Stimulated activated effector memory CD8-positive, alpha-beta T cell treated with anti-CD3 and anti-CD28 coated beads, Interleukin-12 subunit alpha, Interleukin-12 subunit beta, amount 100 ng/mL, for 72 hours (primary cell): ENCODE measurements at regions not wholly inside any gene's neighbourhood (a gene's known extent, or its start where the extent isn't known, plus 50 kb on each side); places are given as distances from the start of the nearest gene placed in this dataset.

Experiments
- ATAC-seq: fragments of 150-1000 bp; cut with Tn5 transposase; 2 replicates; pipeline ENCODE4 v1.10.0; 2021
- DNase-seq, 2 donors: peaks; one replicate each; pipeline ENCODE4 v3.0.0; 2021 to 2022; ENCODE audit warnings: low spot score in 2 of 2
- H3K27ac Mint-ChIP-seq: one replicate; pipeline ENCODE4 v1.8.0; 2022; ENCODE audit warnings: mild to moderate bottlenecking, mixed read lengths
- H3K36me3 Mint-ChIP-seq: one replicate; pipeline ENCODE4 v1.8.0; 2022; ENCODE audit warnings: mild to moderate bottlenecking, mixed read lengths
- H3K4me1 Mint-ChIP-seq: one replicate; pipeline ENCODE4 v1.8.0; 2022; ENCODE audit warnings: mixed read lengths
- H3K4me3 Mint-ChIP-seq: one replicate; pipeline ENCODE4 v1.8.0; 2022; ENCODE audit warnings: mild to moderate bottlenecking, mixed read lengths
- H3K9me3 Mint-ChIP-seq: one replicate; pipeline ENCODE4 v1.8.0; 2022; ENCODE audit warnings: mixed read lengths

DNA sequence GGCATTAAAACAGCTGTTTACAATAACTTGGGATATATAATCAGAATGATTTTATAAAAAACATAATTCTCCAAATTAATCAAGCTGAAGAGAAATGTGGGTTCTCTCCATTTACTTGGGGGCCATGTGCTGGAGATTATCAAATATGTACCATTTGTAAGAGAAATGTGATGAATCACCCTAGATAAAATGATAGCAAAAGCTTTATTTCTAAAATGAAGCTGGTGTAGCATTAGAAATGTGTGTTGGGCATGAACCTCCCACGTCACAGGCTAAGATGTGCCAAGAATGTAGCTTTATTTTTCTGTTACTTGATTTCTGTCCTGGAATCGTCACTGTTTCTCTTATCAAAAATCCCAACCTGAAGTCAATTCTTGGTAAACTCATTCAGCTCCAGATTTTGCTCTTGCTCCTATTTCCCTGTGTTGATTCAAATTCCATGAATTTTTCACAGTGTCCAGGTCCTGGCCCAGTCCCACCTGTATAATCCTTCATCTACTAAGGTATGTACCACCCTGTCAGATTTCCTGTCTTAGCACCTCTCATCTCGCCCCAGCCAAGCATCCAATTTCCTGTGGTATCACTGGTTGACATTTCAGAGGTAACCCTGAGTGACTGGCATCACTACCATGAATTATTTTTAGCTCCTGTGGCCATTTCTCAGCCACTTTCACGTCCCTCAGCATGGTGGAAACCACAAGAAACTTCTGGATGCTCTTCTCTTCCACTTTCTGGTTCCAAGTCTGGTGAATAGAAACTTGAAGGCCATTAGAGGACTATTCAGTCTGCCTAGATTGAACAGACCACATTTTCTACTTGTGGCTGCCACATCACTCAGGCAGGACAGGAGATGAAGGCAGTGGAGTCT, 103.6 kb upstream of the FLRT2 start:
- ATAC-seq (no peak), DNase-seq (no peak)
- H3K9me3 Mint-ChIP-seq = peaks cover 7% of the 10 kb centered on the region
- H3K4me1 Mint-ChIP-seq = no peaks in the 10 kb centered on the region
- no peak overlapping the region for H3K4me3 Mint-ChIP-seq
- no peaks in the 10 kb centered on the region for H3K36me3 Mint-ChIP-seq
- H3K27ac Mint-ChIP-seq = no peak overlapping the region

DNA sequence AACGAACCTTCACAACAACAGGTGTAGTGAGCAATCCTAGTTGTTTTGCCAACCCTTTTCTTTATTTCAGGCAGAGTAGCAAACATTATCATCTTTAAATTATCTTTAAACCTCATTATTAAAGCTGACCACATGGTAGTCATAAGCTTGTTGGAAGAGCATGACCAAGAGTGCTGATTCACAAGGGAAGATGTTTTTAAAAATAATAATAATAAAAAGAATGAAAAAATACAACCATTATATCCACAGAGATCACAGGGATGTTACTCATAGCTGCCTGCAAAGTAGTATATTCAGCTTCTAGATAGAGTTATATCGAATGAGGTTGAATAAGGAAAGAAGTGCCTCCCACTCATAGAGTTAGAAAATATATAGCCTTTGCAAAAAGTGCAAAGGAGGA, 101.0 kb upstream of the FLRT2 start:
- no peaks in the 10 kb centered on the region for H3K36me3 Mint-ChIP-seq
- H3K4me3 Mint-ChIP-seq = no peak overlapping the region
- ATAC-seq = no peak
- H3K4me1 Mint-ChIP-seq = no peaks in the 10 kb centered on the region
- peaks cover 6% of the 10 kb centered on the region for H3K9me3 Mint-ChIP-seq
- no peak overlapping the region for H3K27ac Mint-ChIP-seq
- no peak for DNase-seq

DNA sequence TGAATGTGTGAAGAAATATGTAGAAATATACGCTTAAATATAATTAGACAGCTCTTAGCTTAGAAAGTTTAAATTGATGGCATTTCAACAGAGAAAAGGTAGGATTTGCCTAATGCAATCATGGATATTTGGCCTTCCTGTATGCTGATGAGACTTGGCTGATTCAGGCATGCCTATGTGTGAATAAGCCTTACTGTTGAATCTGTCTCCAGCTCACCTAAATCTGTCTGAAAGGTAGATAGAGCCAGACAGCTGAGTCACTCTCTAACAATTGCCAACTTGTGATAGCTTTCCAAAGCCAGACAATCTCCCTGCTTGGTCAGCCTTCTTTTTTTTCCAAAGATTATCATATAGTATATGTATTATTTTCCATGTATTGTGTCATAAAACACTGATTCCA, 92.8 kb upstream of the FLRT2 start:
- H3K36me3 Mint-ChIP-seq = no peaks in the 10 kb centered on the region
- DNase-seq (no peak), ATAC-seq (no peak)
- H3K9me3 Mint-ChIP-seq = peaks cover 6% of the 10 kb centered on the region
- H3K27ac Mint-ChIP-seq = no peak overlapping the region
- no peaks in the 10 kb centered on the region for H3K4me1 Mint-ChIP-seq
- H3K4me3 Mint-ChIP-seq = no peak overlapping the region

DNA sequence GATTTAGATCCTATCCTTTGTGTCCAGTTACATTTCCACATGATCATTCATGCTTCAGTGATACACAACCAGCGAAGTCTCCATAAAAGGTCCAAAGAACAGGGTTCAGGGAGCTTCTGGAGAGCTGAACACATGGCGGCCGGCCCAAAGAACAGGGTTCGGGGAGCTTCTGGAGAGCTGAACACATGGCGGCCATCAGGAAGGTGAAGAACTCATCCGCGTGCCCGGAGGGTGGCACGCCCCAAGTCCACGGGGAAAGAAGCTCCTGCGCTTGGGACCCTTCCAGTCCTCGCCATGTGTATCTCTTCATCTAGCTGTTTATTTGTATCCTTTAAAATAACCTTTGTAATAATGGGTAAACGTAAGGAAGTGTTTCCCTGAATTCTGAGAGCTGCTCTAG, 91.9 kb upstream of the FLRT2 start:
- no peak overlapping the region for H3K27ac Mint-ChIP-seq
- ATAC-seq (no peak), DNase-seq (no peak)
- peaks cover 3% of the 10 kb centered on the region for H3K9me3 Mint-ChIP-seq
- H3K36me3 Mint-ChIP-seq = no peaks in the 10 kb centered on the region
- H3K4me1 Mint-ChIP-seq = no peaks in the 10 kb centered on the region
- no peak overlapping the region for H3K4me3 Mint-ChIP-seq

DNA sequence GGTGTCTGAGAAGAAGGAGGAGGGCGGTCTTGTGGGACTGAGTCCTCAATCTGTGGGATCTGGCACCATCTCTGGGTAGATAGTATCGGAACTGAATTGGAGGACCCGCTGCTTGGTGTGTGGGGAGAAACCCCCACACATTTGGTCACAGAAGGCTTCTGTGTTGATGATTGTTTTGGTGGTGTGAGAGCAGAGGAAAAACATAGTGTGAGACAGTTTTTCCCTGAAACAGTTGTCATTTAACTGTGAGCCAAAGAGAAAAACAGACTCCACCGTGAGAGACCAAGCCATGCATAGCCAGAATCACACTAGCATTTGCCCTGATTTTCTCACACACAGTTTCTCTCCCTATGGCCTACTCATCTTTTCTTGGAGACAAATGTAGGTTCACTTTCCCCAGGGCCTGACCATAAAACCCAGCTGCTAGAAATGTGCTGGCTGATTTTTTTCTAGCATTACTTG, 91.4 kb upstream of the FLRT2 start:
- no peak overlapping the region for H3K27ac Mint-ChIP-seq
- H3K4me1 Mint-ChIP-seq = no peaks in the 10 kb centered on the region
- no peak overlapping the region for H3K4me3 Mint-ChIP-seq
- no peak for ATAC-seq
- no peak for DNase-seq
- H3K9me3 Mint-ChIP-seq = peaks cover 3% of the 10 kb centered on the region
- H3K36me3 Mint-ChIP-seq = no peaks in the 10 kb centered on the region

DNA sequence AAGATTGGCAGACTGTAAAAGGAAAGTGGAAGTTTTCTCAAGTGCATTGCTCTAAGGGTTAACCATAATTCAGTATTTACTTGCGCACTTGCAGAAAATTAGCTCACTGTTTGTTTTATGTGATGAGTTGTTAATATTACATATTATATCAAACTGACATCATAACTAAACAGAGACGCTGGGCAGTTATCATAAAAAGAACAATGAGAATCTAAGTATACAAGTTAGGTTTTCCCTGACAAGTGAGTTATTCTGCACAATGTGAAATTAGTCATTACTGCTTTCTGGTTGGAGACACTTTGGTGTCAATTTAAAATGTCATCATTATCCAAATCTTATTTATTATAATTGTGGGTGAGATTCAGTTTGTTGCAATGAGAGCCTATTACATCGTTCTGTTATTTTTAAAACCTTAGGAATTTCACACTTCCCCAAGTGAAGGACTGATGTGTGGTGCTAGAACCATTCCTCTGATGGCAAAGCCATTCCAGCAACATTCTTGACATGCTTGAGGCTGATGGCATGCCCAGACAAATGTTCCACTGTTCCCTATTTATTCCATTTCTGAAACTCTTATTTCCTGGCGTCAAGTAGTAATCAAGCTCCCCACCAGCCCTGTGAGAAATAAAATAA, 90.1 kb upstream of the FLRT2 start:
- peaks cover 3% of the 10 kb centered on the region for H3K9me3 Mint-ChIP-seq
- no peaks in the 10 kb centered on the region for H3K36me3 Mint-ChIP-seq
- DNase-seq (no peak), ATAC-seq (no peak)
- H3K4me1 Mint-ChIP-seq = no peaks in the 10 kb centered on the region
- H3K27ac Mint-ChIP-seq = no peak overlapping the region
- H3K4me3 Mint-ChIP-seq = no peak overlapping the region

DNA sequence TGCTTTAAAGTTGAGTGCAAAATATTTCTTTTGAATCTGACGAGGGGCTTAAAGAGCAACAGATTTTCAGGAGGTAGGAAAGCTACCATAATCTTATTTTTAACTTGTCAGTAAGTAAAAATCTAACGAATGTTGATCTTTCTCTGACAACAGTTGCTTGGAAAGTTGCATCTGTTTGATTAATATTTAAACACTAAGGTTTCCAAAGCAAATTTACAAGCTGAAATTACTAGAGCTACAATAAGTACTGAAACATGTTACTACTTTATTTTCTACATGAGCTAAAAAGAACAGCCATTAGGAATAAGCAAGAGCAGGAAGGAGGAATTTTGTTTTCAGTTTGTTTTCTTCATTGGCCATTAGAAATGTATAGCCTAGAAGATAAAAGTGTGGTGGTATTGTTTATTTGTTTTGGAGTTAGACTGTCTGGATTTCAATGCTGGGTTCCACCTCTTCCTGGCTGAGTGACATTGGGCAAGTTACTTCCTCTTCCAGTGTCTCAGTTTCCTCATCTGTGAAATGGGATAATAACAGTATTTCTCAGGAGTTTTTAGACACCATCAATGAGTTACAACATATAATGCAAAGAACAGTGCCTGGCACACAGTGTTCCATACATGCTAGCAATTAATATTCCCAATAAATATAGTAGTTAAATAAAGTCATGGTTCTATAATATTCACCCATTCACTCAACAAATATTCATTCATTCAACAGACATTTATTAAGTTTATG, 87.9 kb upstream of the FLRT2 start:
- no peak for ATAC-seq
- Mint-ChIP-seq H3K27ac (no peak overlapping the region), H3K36me3 (no peaks in the 10 kb centered on the region), H3K9me3 (peaks cover 3% of the 10 kb centered on the region), H3K4me1 (no peaks in the 10 kb centered on the region), H3K4me3 (no peak overlapping the region)
- no peak for DNase-seq

DNA sequence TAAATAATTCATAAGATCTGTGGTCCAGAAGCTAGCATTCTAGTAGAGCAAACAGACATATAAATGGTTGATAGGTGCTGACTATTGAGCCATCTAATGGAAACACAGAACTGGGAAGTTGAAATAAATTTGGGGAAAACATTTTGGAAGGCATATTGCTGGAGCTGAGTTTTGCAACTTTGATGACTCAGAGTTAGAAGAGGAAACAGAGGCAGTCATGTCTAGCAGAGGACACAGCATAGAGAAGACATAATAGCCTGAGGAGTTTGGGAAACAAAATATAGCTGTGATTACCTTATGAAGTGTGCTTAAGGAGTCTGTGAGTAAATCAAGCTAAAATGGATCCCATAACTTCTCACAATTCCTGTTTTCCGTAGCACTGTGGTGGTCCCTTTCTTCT, 86.9 kb upstream of the FLRT2 start:
- H3K27ac Mint-ChIP-seq = no peak overlapping the region
- ATAC-seq = no peak

DNA sequence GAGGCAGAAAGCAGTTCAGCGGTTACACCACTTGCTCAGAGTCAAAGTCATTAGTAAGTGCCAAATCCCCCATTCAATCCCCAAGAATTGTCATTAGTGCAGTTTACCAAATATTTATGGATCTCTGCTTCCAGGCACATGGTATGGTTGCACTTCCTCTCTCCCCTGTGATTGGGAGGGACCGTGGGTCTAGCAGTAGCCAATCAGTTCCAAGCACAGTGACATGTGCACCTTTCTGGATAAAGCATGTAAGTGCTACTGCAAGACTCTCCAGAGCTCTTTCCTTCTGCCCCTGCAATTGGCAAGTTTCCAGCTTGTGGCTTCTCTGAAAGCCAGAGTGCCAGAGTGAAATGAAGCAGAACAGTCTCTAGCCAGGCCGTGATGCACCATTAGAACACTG, 85.3 kb upstream of the FLRT2 start:
- Mint-ChIP-seq H3K27ac (no peak overlapping the region), H3K36me3 (no peaks in the 10 kb centered on the region), H3K4me3 (no peak overlapping the region), H3K4me1 (no peaks in the 10 kb centered on the region), H3K9me3 (peaks cover 3% of the 10 kb centered on the region)
- DNase-seq (no peak), ATAC-seq (no peak)

More for the DNA sequence above, 86.9 kb upstream of the FLRT2 start:
- no peaks in the 10 kb centered on the region for H3K36me3 Mint-ChIP-seq
- DNase-seq = no peak
- H3K4me1 Mint-ChIP-seq = no peaks in the 10 kb centered on the region
- peaks cover 3% of the 10 kb centered on the region for H3K9me3 Mint-ChIP-seq
- no peak overlapping the region for H3K4me3 Mint-ChIP-seq

DNA sequence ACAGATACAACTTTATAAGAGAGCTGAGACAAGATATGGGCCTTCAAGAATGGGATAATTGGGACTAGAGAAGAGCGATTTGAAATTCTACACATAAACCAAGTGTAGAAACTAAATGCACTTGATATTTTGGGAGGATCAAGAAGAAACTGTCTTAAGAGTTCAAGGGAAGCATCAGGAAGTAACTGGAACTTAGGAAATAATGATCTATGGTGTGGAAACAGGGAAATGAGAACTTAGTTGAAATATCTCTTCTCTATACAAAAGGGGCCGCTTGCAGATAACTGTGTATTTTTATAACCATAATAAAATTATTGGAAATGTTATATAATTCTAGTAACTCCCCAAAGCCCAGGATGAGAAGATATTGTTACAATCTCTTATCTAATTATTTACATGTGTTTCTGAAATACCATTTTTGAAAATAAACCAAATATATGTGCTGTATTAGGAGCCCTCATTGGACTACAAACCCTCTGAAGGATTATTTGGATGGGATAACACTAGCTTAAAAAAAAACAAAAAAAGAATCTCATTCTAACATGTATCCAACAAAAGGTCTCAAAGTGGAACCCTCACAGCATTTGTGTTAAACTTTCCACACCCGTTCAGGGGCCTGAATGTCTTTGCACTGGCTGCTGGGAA, 84.7 kb upstream of the FLRT2 start:
- Mint-ChIP-seq H3K4me1 (no peaks in the 10 kb centered on the region), H3K4me3 (no peak overlapping the region), H3K9me3 (peaks cover 3% of the 10 kb centered on the region), H3K27ac (no peak overlapping the region), H3K36me3 (no peaks in the 10 kb centered on the region)
- DNase-seq (no peak), ATAC-seq (no peak)

DNA sequence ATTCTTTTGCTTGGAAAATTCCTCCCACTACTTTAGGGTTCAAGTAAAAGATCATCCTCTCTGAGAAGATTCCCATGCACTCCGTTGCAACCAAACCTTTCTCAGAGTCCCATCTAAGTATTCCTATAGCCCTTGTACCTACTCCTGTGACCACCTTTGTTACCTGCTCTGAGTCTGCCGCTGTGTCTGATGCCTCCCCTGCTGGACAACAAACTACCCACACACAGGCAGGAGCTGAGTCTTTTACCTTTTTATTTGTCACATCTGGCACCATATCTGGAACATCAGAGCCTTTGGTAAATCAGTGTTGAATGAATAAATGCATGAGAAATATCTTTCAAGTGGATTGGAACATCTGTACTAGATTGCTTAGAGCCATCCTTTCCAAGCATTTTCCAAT, 82.1 kb upstream of the FLRT2 start:
- Mint-ChIP-seq H3K4me3 (no peak overlapping the region), H3K4me1 (no peaks in the 10 kb centered on the region), H3K9me3 (peaks cover 4% of the 10 kb centered on the region)

DNA sequence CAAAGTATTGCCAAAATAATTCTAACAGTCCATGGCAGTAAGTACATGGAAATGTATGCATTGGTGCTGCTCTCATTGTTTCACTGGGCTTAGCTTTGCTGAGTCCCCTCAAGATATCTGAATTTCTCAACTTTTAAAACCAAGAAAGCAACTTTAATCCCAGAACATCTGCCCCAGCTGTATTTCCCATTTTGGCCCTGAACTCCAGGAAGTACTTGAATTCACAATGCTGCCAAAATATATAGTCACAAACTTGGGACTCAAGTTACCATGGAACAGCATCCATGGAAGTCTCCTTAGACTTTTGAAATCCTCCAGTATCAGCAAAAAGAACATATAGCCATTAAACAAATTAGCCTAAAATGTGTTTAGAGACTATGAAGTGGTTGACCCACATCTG, 78.5 kb upstream of the FLRT2 start:
- no peaks in the 10 kb centered on the region for H3K4me1 Mint-ChIP-seq
- H3K9me3 Mint-ChIP-seq = peaks cover 7% of the 10 kb centered on the region
- H3K4me3 Mint-ChIP-seq = no peak overlapping the region
- no peaks in the 10 kb centered on the region for H3K36me3 Mint-ChIP-seq
- DNase-seq (no peak), ATAC-seq (no peak)
- H3K27ac Mint-ChIP-seq = no peak overlapping the region

More for the DNA sequence above, 82.1 kb upstream of the FLRT2 start:
- DNase-seq (no peak), ATAC-seq (no peak)
- no peaks in the 10 kb centered on the region for H3K36me3 Mint-ChIP-seq
- H3K27ac Mint-ChIP-seq = no peak overlapping the region

DNA sequence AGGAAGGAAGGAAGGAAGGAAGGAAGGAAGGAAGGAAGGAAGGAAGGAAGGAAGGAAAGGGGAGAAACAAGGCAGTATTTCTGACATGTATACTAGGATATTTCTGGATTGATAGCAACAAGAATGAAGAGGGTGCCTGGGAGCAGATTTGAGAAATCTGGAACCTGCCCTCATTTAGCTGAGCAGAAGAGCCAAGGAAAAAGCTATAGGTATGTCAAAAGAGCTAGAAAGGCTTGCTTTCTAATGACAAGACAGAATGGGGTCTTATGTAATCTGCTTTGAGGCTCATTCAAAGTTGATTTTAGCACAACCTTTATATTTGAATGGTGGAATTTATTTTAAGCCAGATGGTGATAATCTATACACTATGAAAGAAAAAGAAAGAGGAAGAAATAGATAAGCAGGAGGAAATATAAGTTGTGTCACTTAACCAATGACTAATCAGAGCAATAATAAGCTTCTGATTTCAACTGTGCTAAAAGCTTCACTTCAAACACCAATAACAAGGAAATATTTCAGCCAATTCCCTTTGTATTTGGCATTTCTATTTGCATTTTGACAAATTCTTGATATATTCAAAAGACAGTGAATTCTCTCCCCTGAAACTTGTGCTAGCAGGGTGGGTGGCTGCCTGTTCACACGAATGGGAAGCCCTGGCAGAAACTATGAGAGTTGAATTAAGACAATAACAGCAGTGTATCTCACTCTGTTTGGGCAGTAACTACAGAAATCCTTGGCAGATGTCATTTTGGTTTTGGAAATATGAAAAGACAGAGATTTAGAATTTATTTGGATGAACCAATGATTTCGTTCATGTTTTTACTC, 76.3 kb upstream of the FLRT2 start:
- H3K36me3 Mint-ChIP-seq = no peaks in the 10 kb centered on the region
- ATAC-seq (no peak), DNase-seq (no peak)
- no peaks in the 10 kb centered on the region for H3K4me1 Mint-ChIP-seq
- H3K27ac Mint-ChIP-seq = no peak overlapping the region
- no peak overlapping the region for H3K4me3 Mint-ChIP-seq
- peaks cover 7% of the 10 kb centered on the region for H3K9me3 Mint-ChIP-seq

DNA sequence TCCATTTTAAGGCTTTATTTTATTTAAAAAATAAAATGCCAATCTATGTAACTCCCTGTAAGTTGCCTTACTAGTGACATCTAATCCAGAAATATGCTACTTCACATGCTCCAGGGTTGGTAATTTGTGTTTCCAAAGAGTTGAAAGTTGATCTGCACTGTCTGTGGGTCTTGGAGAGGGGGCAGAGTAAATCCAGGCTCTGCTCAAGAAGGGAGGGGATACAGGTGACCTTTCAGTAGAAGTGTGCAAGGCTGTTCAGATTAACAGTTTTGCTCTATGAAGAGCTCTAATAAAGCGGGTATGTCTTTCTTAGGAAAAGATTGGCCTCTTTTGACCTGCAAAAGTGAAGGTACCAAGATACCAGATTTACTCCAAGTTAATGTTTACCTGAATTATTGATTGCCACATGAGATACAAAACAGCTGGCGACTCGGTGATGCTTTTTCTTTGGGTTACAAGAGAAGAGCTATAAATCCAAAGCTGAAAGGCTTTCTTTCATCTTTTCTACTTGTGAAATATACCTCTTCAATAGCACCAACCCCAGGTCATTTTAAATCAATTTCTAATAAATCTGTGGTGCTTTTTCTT, 75.6 kb upstream of the FLRT2 start:
- DNase-seq = no peak
- no peak for ATAC-seq
- Mint-ChIP-seq H3K4me1 (no peaks in the 10 kb centered on the region), H3K4me3 (no peak overlapping the region), H3K36me3 (no peaks in the 10 kb centered on the region), H3K9me3 (peaks cover 7% of the 10 kb centered on the region), H3K27ac (no peak overlapping the region)
